HFFc6 (cell line): ENCODE measurements at regions not wholly inside any gene's neighbourhood (a gene's known extent, or its start where the extent isn't known, plus 50 kb on each side); places are given as distances from the start of the nearest gene placed in this dataset.

Experiments used
- DNase-seq: peaks from one replicate; pipeline ENCODE4 v3.0.0-alpha.2; 2018
- H3K27ac Mint-ChIP-seq: 2 replicates; pipeline ENCODE4 v1.8.0; 2020; ENCODE audit warnings: mild to moderate bottlenecking, mixed read lengths
- H3K27me3 Mint-ChIP-seq: 2 replicates; pipeline ENCODE4 v1.8.0; 2021; ENCODE audit warnings: mild to moderate bottlenecking, moderate library complexity, mixed read lengths; ENCODE audit not compliant: insufficient read depth
- H3K36me3 Mint-ChIP-seq: 2 replicates; pipeline ENCODE4 v1.8.0; 2021; ENCODE audit warnings: low read depth, mixed read lengths
- H3K4me1 Mint-ChIP-seq: 2 replicates; pipeline ENCODE4 v1.8.0; 2020; ENCODE audit warnings: low read depth, mixed read lengths
- H3K4me3 Mint-ChIP-seq: 2 replicates; pipeline ENCODE4 v1.8.0; 2020; ENCODE audit warnings: mild to moderate bottlenecking, moderate library complexity, mixed read lengths
- H3K9me3 Mint-ChIP-seq: 2 replicates; pipeline ENCODE4 v1.8.0; 2020; ENCODE audit warnings: mild to moderate bottlenecking, mixed read lengths
- TF ChIP-seq, protein P1 (sequence below): fragments of 200-600 bp; sonication (generic); IDR thresholded peaks from 2 replicates; pipeline ENCODE4 v1.5.0; 2021; ENCODE audit warnings: antibody characterized with exemption, mild to moderate bottlenecking

GRCh38 chr6:169921853-169922824 is 170.7 kb downstream of the ERMARD start:
- Mint-ChIP-seq H3K9me3 (peaks cover 49% of the 10 kb centered on the region), H3K4me3 (no peak overlapping the region), H3K27me3 (peaks cover 1% of the 10 kb centered on the region), H3K4me1 (no peaks in the 10 kb centered on the region), H3K36me3 (peaks cover 14% of the 10 kb centered on the region), H3K27ac (no peak overlapping the region)
- DNase-seq = no peak
- TF ChIP-seq, protein P1, sequence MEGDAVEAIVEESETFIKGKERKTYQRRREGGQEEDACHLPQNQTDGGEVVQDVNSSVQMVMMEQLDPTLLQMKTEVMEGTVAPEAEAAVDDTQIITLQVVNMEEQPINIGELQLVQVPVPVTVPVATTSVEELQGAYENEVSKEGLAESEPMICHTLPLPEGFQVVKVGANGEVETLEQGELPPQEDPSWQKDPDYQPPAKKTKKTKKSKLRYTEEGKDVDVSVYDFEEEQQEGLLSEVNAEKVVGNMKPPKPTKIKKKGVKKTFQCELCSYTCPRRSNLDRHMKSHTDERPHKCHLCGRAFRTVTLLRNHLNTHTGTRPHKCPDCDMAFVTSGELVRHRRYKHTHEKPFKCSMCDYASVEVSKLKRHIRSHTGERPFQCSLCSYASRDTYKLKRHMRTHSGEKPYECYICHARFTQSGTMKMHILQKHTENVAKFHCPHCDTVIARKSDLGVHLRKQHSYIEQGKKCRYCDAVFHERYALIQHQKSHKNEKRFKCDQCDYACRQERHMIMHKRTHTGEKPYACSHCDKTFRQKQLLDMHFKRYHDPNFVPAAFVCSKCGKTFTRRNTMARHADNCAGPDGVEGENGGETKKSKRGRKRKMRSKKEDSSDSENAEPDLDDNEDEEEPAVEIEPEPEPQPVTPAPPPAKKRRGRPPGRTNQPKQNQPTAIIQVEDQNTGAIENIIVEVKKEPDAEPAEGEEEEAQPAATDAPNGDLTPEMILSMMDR = no peak

- Mint-ChIP-seq H3K4me1 (no peaks in the 10 kb centered on the region), H3K9me3 (peaks cover 53% of the 10 kb centered on the region), H3K4me3 (no peak overlapping the region), H3K27ac (no peak overlapping the region), H3K27me3 (peaks cover 1% of the 10 kb centered on the region), H3K36me3 (peaks cover 14% of the 10 kb centered on the region)
- TF ChIP-seq, protein P1 = no peak
- DNase-seq = no peak
Observed at GRCh38 chr6:169921217-169921616, 169.8 kb downstream of the ERMARD start.

- Mint-ChIP-seq H3K27ac (no peak overlapping the region), H3K27me3 (peaks cover 1% of the 10 kb centered on the region), H3K4me3 (no peak overlapping the region), H3K9me3 (peaks cover 55% of the 10 kb centered on the region), H3K36me3 (peaks cover 10% of the 10 kb centered on the region), H3K4me1 (no peaks in the 10 kb centered on the region)
- TF ChIP-seq, protein P1 = no peak
- no peak for DNase-seq
Observed at GRCh38 chr6:169920359-169921020, 169.1 kb downstream of the ERMARD start.

DNA sequence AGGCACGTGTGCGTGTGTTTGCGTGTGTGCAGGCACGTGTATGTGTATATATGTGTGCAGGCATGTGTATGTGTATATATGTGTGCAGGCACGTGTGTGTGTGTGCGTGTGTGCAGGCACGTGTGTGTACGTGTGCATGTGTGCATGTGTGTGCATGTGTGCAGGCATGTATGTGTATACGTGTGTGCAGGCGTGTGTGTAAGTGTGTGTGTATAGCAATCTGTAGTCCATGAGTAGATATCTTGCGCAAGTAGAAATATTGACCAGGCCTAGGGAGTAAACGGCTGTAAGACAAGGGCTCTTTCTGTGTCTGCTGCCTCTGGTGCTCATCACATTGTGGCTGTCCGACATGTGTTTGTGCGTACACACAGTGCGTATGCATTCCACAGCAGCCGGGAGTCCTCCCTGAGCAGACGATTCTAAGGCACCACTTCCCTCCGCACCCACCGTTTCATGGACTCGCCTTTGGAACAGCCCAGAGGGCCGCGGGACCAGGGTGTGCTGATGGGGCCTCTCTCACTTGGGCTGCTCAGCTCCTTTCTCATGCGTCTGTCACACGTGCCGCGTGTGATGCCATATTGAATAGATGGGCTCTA is 167.6 kb downstream of the ERMARD start:
- H3K4me3 Mint-ChIP-seq = no peak overlapping the region
- peaks cover 66% of the 10 kb centered on the region for H3K9me3 Mint-ChIP-seq
- no peak for DNase-seq
- no peak overlapping the region for H3K27ac Mint-ChIP-seq
- peaks cover 10% of the 10 kb centered on the region for H3K36me3 Mint-ChIP-seq
- H3K27me3 Mint-ChIP-seq = peaks cover 1% of the 10 kb centered on the region
- TF ChIP-seq, protein P1 = no peak
- no peaks in the 10 kb centered on the region for H3K4me1 Mint-ChIP-seq

DNA sequence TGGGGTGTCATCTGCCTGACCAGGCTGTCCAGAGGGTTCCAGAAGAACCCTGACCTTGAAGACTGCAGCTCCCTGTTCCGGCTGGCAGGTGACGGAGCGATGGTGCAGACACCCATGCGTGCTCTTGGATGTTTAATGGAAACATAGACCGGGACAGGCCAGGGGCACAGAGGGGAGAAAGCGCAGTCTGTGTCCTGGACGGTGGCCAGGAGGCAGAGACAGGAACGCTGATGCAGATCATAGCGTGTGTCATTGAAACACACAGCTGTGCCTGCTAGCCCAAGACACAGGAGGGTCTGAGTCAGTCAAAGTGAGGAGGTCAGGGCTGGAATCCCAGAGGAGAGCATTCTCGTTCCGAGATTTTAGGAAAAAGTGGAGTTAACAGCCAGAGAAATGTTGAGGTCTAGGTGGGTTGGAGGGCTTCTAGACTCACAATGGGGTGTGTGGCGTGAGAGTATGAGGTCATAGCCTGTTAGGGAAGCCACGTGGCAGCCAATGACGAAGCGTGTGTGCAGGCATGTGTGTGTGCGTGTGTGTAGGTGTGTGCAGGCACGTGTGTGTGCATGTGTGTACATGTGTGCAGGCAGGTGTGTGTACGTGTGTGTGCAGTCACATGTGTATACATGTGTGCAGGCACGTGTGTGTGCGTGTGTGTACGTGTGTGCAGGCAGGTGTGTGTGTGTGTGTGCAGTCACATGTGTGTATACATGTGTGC is 167.0 kb downstream of the ERMARD start:
- H3K36me3 Mint-ChIP-seq = peaks cover 10% of the 10 kb centered on the region
- peaks cover 1% of the 10 kb centered on the region for H3K27me3 Mint-ChIP-seq
- DNase-seq = no peak
- H3K27ac Mint-ChIP-seq = no peak overlapping the region
- H3K4me3 Mint-ChIP-seq = no peak overlapping the region
- TF ChIP-seq, protein P1 = no peak
- peaks cover 71% of the 10 kb centered on the region for H3K9me3 Mint-ChIP-seq
- H3K4me1 Mint-ChIP-seq = no peaks in the 10 kb centered on the region
